Astrocyte (in vitro differentiated cells and primary cell): ENCODE measurements at regions not wholly inside any gene's neighbourhood (a gene's known extent, or its start where the extent isn't known, plus 50 kb on each side); places are given as distances from the start of the nearest gene placed in this dataset.

ENCODE experiments used
- CTCF ChIP-seq: IDR thresholded peaks from 2 replicates; pipeline ENCODE4 v1.5.1; 2011; ENCODE audit warnings: low read depth, mild to moderate bottlenecking, inconsistent platforms, low read length, moderate library complexity; ENCODE audit not compliant: insufficient read depth
- EZH2 ChIP-seq: IDR thresholded peaks from 2 replicates; pipeline ENCODE4 v1.6.1; 2012; ENCODE audit warnings: mild to moderate bottlenecking, low read length, inconsistent platforms; ENCODE audit not compliant: insufficient read depth

GRCh38 chr20:54275359-54276111 lies 67.6 kb downstream of the PFDN4 start:
- TF ChIP-seq CTCF (no peak), EZH2 (no peak)
